A673 (cell line): ENCODE measurements at regions not wholly inside any gene's neighbourhood (a gene's known extent, or its start where the extent isn't known, plus 50 kb on each side); places are given as distances from the start of the nearest gene placed in this dataset.

Experiments used
- BruUV-seq: library from RNA; stranded (reverse); fragments of 400-500 nt; replicated peaks from 2 replicates; lab custom pipeline; 2021; lab: Mats Ljungman, UMichigan
- CTCF ChIA-PET: fragments of 300-600 bp; sonication (Branson Sonifier 250); formaldehyde crosslinking; loops from one replicate; lab custom pipeline; 2022; ENCODE audit warnings: antibody characterized with exemption; lab: Charles Lee
- POLR2A ChIA-PET: fragments of 300-600 bp; sonication (Branson Sonifier 250); formaldehyde crosslinking; loops from one replicate; lab custom pipeline; 2022; ENCODE audit warnings: antibody characterized with exemption; ENCODE audit not compliant: low non-redundant PET; lab: Charles Lee
- DNase-seq: peaks from one replicate; pipeline ENCODE4 v3.0.0-alpha.2; 2015; ENCODE audit warnings: low spot score
- H3K27ac ChIP-seq: fragments of 200-600 bp; sonication (generic); 2 replicates; pipeline ENCODE4 v1.5.1; 2016; ENCODE audit warnings: mixed run types, low read depth, mild to moderate bottlenecking, mixed read lengths, antibody characterized with exemption, low read length; ENCODE audit not compliant: poor library complexity, severe bottlenecking
- H3K27me3 ChIP-seq: fragments of 200-600 bp; sonication (generic); replicated peaks from 2 replicates; pipeline ENCODE4 v1.6.1; 2017; ENCODE audit warnings: mixed run types, low read depth, mild to moderate bottlenecking, mixed read lengths, antibody characterized with exemption, low read length; ENCODE audit not compliant: insufficient read depth, poor library complexity
- H3K36me3 ChIP-seq: fragments of 200-600 bp; sonication (generic); 2 replicates; pipeline ENCODE4 v1.6.1; 2016; ENCODE audit warnings: mixed run types, mild to moderate bottlenecking, mixed read lengths, antibody characterized with exemption, low read length; ENCODE audit not compliant: insufficient read depth, poor library complexity, severe bottlenecking
- H3K4me1 ChIP-seq: fragments of 200-600 bp; sonication (generic); 2 replicates; pipeline ENCODE4 v1.6.1; 2017; ENCODE audit warnings: mixed run types, mild to moderate bottlenecking, mixed read lengths, antibody characterized with exemption, low read length; ENCODE audit not compliant: insufficient read depth, poor library complexity, severe bottlenecking
- H3K4me3 ChIP-seq: fragments of 200-600 bp; sonication (generic); 2 replicates; pipeline ENCODE4 v1.5.1; 2016; ENCODE audit warnings: low read depth, mixed run types, mild to moderate bottlenecking, mixed read lengths, low read length; ENCODE audit not compliant: poor library complexity, severe bottlenecking
- H3K9me3 ChIP-seq: fragments of 200-600 bp; sonication (generic); 2 replicates; pipeline ENCODE4 v1.6.1; 2016; ENCODE audit warnings: mixed run types, low read depth, mild to moderate bottlenecking, mixed read lengths, antibody characterized with exemption, low read length; ENCODE audit not compliant: poor library complexity, severe bottlenecking
- CTCF ChIP-seq: fragments of 300-800, 200-600 bp; sonication (generic); conservative IDR thresholded peaks from 2 replicates; pipeline ENCODE4 v1.5.1; 2017; ENCODE audit warnings: low read depth, mild to moderate bottlenecking, antibody characterized with exemption, low read length, moderate library complexity, mixed read lengths
- EZH2 ChIP-seq: fragments of 200-600 bp; sonication (generic); IDR thresholded peaks from 2 replicates; pipeline ENCODE4 v1.6.1; 2017; ENCODE audit warnings: borderline replicate concordance, low read depth, mild to moderate bottlenecking, mixed read lengths, antibody characterized with exemption, low read length; ENCODE audit not compliant: poor library complexity, severe bottlenecking
- intact Hi-C: fragments of 100-400 bp; cut with micrococcal nuclease; formaldehyde crosslinking; loops from one replicate; pipeline ENCODE4 v1.10.0; 2022; ENCODE audit not compliant: unreplicated experiment

GRCh38 chr7:21131897-21132296 is 296.0 kb upstream of the SP4 start:
- no peaks in the 10 kb centered on the region for H3K9me3 ChIP-seq
- no peak overlapping the region for H3K4me3 ChIP-seq
- intact Hi-C loops: no loop called here
- TF ChIP-seq EZH2 (no peak), CTCF (no peak)
- BruUV-seq: no TSS peak
- peaks cover 39% of the 10 kb centered on the region for H3K27me3 ChIP-seq
- no peak for DNase-seq
- no peak overlapping the region for H3K27ac ChIP-seq
- ChIA-PET POLR2A (no interaction called here), CTCF (no interaction called here)
- H3K36me3 ChIP-seq: no peaks in the 10 kb centered on the region
- no peaks in the 10 kb centered on the region for H3K4me1 ChIP-seq

- Histone ChIP-seq H3K27me3 (peaks cover 39% of the 10 kb centered on the region), H3K36me3 (no peaks in the 10 kb centered on the region), H3K9me3 (no peaks in the 10 kb centered on the region), H3K4me1 (no peaks in the 10 kb centered on the region), H3K4me3 (no peak overlapping the region), H3K27ac (no peak overlapping the region)
- no TSS peak for BruUV-seq
- ChIA-PET CTCF (no interaction called here), POLR2A (no interaction called here)
- intact Hi-C loops: no loop called here
- TF ChIP-seq EZH2: no peak
- DNase-seq: no peak
These were observed 293.3 kb upstream of the SP4 start for GRCh38 chr7:21134631-21135030.

- ChIA-PET POLR2A (no interaction called here), CTCF (no interaction called here)
- no peaks in the 10 kb centered on the region for H3K9me3 ChIP-seq
- peaks cover 47% of the 10 kb centered on the region for H3K27me3 ChIP-seq
- no peaks in the 10 kb centered on the region for H3K36me3 ChIP-seq
- no peaks in the 10 kb centered on the region for H3K4me1 ChIP-seq
- H3K27ac ChIP-seq: no peak overlapping the region
- no peak for DNase-seq
- intact Hi-C loops: no loop called here
- TF ChIP-seq CTCF (no peak), EZH2 (no peak)
- H3K4me3 ChIP-seq: no peak overlapping the region
- BruUV-seq: no TSS peak
These were observed 292.4 kb upstream of the SP4 start for GRCh38 chr7:21135437-21135836.

GRCh38 chr7:21137640-21138039 is 290.2 kb upstream of the SP4 start:
- Histone ChIP-seq H3K27ac (no peak overlapping the region), H3K27me3 (peaks cover 66% of the 10 kb centered on the region), H3K4me1 (no peaks in the 10 kb centered on the region), H3K36me3 (no peaks in the 10 kb centered on the region), H3K9me3 (no peaks in the 10 kb centered on the region), H3K4me3 (no peak overlapping the region)
- no peak for DNase-seq
- ChIA-PET CTCF (no interaction called here), POLR2A (no interaction called here)
- TF ChIP-seq EZH2 (no peak), CTCF (no peak)
- intact Hi-C loops: no loop called here
- no TSS peak for BruUV-seq
